Activated CD8-positive, alpha-beta memory T cell treated with anti-CD3 and anti-CD28 coated beads, Interleukin-2, amount 50 U/mL, for 24 hours (primary cell): ENCODE measurements at regions not wholly inside any gene's neighbourhood (a gene's known extent, or its start where the extent isn't known, plus 50 kb on each side); places are given as distances from the start of the nearest gene placed in this dataset.

ENCODE experiments used
- DNase-seq: peaks from one replicate; pipeline ENCODE4 v3.0.0-alpha.2; 2020; ENCODE audit errors: extremely low read depth

DNA sequence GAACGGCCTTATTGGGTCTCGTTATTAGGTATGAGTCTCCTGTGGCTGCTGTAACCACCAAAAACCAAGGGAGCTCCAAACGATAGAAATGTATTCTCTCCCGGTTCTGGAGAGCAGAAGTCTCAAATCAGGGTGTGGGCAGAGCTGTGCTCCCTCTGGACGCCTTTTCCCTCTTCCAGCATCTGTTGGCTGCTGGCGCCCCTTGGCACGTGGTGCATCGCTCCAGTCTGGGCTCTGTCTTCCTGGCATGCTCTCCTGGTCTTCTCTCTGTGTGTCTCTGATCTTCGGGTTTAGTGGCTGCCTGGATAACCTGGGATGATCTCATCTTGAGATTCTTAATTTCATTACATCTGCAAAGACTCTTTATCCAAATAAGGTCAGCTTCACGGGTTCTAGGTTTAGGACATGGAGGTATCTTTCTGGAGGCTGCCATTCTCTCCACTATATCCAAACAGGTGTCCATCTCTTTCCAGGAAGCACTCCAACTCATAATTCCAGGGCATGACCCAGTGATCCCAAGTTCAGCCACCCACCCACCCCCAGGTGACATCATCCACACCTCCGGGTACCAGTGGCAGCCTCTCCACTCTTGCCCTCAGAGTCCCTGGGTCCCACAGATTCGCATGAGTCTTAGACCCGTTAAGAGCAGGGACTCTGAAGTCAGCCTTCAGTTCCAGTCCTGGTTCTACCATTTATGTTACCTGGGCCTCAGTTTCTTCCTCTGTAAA, 145.5 kb upstream of the FOXF1 start:
- no peak for DNase-seq

DNA sequence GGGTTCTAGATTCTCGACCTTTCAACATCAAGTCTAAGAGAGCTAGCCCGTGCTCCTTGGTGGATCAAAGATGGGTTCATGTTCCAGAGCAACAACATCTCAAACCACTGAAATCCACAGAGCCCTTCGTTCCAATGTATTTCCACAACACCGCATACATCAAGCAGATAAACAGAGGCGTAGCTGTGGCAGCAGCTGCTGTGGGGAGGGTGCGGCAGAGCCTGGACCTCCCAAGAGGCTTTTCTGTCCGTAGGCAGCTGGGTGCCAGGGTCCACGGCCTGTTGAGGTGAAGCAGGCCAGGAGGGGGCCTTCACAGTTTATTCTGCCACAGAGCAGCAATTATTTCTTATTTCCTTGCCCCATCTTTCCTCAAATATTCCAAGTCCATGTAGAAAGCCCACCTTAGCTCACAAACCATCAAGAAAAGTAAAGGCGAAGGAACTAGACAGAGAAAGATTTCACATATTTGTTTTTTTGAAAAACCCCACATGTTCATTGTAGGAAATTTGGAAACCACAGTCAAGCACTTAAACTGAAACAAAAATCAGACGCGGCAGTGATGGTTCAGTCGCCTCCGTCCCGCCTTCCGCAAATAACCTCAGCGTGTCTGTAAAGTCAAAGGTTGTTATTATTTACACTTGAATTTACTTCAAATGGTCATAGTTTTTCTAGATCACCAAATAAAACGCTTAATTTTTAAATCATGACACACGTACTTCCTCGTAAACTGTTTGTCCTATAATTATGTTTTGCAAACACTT, 144.6 kb upstream of the FOXF1 start:
- no peak for DNase-seq

GRCh38 chr16:86366481-86366880, 143.8 kb upstream of the FOXF1 start:
- no peak for DNase-seq

GRCh38 chr16:86367291-86368072, 142.8 kb upstream of the FOXF1 start:
- no peak for DNase-seq

DNA sequence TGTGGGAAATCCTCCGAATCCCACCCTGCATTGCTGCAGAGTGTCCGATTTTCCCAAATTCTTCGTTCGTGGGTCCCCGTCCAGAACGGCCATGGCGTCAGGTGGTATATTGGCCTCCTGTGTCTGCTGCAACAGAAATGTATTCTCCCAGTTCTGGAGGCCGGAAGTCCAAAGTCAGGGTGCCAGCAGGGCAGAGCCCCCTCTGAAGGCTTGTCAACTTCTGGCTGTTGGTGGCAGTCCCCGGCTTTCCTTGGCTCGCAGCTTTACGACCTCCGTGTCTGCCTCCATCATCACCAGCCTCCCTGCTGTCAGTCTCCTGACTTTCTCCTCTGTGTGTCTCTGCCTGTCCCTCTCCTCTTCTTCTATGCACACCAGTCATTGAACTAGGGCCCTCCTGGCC, 142.1 kb upstream of the FOXF1 start:
- DNase-seq: no peak

- no peak for DNase-seq
These were observed 140.3 kb upstream of the FOXF1 start for GRCh38 chr16:86370062-86370461.

DNA sequence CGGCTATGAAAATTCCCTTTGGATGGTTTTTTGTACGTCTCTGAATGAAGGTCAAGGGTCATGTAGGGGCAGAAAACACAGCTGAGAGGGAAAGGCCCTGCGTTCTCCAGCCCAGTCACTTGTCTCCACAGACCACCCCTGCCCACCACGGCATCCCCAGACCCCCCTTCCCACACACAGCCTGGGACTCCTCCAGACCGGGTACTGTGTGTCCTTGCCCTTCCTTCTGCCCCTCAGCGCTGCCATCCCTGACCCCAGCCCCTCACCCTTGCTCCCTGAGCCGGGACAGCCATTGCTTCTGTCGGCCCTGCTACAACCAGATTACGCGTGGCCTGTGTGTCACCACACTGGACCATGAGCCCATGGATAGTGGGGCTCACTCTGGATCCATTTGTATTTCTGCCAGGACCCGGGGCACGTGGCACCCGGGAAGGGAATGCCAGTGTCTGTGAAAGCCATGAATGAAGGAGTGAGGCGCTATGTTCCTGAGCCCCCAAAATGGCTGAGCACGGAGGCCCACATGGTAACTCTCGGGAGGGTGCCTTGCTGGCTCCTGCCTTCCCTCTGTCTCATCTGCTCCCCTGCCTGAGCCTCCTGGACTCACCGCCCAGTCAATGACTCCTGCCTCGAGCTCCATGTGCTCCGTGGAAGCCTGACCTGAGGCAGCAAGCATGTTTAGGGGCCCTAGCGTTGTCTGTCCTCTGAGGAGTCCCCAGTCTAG, 139.1 kb upstream of the FOXF1 start:
- DNase-seq: no peak

- DNase-seq: no peak
These were observed 138.1 kb upstream of the FOXF1 start for GRCh38 chr16:86372193-86372592.

DNA sequence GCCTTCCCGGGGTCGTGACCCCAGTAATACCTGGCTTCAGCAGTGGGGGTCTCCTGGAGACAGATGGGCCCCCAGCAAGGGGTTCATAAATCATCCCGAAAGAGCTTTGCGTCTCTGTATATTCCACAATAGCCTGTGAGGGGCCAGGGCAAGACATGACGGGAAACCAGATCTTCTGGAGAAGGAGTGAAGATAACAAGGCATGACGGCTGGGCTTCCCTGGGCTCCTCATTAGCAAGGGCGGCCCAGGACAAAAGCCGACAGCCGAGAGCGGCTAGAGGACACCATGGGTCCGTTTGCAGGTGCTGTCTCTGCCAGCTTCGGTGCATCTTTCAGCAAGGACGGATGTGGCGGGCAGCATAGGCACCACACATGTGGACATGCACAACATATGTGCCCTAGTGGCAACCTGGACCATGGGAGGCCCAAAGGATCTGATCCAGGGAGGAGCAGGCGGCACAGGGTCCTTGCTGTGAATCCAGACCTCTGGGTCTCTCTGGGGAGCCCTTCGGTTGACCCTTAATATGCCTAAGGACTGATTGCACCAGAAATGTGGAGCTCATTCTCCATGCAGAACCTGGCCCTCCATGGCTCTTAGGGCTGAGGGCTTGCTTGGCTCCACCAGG, 136.9 kb upstream of the FOXF1 start:
- DNase-seq: no peak

- no peak for DNase-seq
These were observed 135.7 kb upstream of the FOXF1 start for GRCh38 chr16:86374603-86375130.

GRCh38 chr16:86375364-86375763, 135.0 kb upstream of the FOXF1 start:
- DNase-seq: no peak

GRCh38 chr16:86375851-86376250, 134.5 kb upstream of the FOXF1 start:
- no peak for DNase-seq

- no peak for DNase-seq
These were observed 133.5 kb upstream of the FOXF1 start for GRCh38 chr16:86376837-86377236.

DNA sequence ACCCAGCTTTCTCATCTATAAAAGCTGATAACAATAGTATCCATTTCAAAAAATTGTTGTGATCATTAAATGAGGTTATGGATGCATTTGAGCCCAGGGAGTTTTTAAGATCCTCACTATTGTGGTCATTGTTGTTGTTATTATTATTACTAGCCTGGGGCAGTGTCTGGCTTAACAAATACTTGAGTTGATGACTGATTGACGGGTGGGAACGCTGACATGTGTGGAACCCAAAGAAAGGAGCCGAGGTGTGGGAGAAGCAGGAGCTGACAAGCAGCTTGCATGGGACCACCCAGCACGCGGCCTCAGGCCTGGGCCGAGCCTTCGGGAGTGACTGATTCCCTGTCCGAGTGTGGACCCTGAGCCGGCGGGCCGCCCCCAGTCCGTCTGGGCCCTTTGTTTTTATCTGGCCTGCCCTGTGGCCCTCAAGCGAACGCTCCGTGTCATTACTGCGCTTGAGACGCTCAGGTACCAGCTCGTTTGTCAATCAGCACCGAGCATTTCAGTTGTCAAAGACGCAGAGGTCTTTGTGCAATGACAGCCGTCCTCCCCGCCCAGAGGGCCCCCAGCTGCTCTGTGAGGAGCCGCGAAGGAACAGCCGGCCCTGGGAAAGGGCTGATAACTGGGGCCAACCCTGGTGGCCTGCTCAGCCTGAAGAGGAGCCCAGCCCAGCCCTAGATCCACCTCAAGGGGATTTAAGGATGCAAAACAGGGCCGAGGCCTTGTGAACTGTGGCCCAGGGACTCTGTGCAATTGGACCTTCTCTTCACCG, 132.9 kb upstream of the FOXF1 start:
- no peak for DNase-seq

DNA sequence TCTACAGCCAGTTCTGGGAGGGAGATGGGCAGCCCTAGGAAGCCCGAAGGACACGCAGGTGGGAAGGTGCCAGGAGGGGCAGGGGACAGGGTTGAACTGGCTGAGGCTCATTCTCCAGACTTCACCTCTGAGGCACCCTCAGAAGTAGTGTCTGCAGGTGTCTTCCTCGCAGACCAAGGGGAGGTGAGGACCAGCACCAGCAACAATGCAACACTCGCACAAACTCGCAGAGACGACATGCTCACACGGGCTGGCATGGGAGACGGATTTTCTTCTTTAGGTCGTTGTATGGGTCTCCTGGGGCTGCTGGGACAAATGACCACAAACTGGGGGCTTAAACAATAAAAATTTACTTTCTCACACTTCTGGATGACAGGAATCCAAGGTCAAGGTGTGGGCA, 132.2 kb upstream of the FOXF1 start:
- no peak for DNase-seq

DNA sequence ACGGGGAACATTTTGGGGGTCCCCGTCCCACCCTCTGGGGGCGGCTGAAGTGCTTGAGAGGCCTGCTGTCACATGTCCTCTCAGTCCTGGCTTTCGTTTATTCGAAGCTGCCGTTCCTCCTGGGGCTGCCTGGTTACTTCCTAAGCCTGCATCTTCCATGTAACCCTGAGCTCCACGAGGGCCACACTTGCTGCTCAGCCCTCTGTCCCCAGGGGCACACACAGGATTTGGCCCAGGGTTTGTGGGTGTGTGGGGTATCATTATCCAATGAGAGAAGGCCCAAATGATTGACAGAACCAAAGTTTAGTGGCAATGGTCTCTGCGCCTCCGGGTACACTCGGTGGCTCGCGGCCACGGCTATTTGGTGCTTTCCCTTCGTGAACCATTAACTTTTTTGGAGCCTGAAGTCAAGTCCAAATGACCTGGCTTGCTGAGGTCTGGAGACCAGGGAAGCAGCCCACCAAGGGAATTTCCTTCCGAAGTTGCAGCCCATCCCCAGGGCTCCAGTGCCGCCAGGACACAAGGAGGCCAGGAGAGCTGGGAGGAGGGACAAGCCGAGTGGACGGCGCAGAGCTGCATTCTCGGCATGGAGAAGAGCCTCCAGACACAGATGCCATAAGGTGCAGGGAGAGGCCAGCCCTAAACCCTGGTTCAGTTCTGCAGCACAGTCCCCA, 131.4 kb upstream of the FOXF1 start:
- DNase-seq: no peak

DNA sequence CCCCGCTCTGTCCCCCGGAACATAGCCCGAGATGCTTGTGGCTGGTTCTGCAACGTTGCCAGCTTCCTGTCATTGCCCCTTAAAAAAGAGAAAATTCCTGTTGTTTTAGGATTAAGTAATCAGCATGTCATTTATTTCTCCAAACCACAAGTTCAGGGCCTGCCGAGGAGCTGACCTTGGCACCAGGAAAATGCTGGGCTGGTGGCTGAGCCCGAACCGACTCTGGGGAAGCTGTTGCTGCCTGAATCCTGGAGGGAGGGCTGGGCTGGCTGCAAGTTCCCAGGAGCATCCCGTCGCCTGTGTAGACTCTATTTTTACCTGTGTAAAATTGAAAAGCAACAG, 130.9 kb upstream of the FOXF1 start:
- no peak for DNase-seq

DNA sequence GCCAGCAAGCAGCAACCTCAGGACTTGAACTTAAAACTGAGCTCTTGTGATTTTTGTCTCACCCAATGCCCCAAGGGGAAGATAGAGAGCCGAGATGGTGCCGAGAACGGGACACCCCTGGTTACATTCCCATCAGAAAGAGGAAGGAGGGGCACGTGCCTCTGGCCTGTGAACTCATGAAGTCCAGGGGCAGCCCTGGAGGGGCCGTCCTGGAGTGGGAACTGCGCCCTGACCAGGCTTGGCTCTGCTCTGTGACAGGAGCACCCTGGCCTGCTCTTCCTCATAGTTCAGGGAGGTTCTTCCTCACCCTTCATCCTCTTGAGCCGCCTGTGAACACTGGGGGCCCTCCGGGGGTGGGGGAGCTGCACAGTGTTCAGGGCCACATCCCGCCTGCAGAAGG, 130.3 kb upstream of the FOXF1 start:
- no peak for DNase-seq

- no peak for DNase-seq
These were observed 128.8 kb upstream of the FOXF1 start for GRCh38 chr16:86381491-86381890.
